Posterior vena cava (tissue), 2 donors: ENCODE measurements at regions not wholly inside any gene's neighbourhood (a gene's known extent, or its start where the extent isn't known, plus 50 kb on each side); places are given as distances from the start of the nearest gene placed in this dataset.

Source experiments
- DNase-seq: peaks from one replicate; pipeline ENCODE4 v3.0.0-alpha.2; 2020; ENCODE audit warnings: low spot score
- intact Hi-C, 2 donors: fragments of 100-400 bp; cut with DNase I; formaldehyde crosslinking; loops; one replicate each; pipeline versions ENCODE4 v1.14.1 to v1.14.2; 2022 to 2023
- donor health status: DM: yes; HTN: yes; CAD: no.
- donor health status: DM: yes; HTN: yes; CAD: no.

DNA sequence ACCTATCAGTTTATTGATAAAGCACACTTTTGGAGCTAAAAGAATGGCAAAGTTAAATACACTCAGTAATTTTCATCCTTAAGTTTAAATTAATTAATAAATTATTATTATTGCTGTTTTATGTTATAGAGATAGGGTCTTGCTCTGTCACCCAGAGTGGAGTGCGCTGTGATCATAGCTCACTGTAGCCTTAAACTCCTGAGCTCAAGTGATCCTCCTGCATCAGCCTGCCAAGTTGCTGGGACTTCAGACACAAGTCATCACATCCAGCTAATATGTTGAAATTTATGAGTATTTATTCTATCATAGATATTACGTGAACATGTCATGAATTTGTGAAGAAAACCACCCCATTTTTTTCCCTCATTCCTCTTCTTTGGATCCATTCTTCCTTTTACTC lies 64.2 kb downstream of the GJA1 start:
- no peak for DNase-seq
- intact Hi-C loops, result no loop called here

DNA sequence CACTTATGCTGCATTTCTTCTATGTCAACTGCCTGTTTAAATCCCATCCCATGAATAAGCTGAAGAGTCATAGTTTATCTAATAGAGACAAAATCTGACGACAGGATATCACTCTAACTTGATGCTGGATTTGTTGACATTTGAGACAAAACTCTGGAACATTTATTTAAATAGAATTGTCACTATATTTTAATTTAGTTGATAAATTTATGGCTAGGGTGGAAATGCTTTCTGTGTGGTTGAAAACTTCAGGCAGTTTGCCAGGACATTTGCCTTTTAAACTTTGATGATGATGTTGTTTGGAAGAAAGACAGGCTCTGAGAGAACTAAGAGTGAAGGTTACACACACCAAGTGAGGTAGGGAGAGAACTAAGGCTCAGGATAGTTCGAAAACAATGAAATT lies 68.1 kb downstream of the GJA1 start:
- intact Hi-C loops, result no loop called here
- no peak for DNase-seq

DNA sequence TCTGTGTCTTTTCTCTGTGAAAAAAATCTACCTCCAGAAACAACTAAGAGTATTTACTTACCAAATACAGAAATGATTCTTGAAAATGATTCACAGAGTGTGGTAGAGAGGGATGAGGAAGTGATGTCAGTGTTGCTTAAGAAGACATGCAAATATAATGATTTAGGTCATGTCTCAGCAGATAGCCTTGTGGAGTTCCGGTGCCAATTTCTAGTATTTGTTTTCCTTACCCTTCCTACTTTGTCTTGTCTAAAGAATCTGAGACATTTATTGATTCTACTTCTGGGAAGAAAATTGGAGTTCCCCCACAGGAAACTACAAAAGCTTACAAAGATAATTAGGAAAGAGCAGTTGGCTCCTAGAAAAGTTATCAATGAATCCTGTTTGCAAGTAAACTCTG lies 68.8 kb downstream of the GJA1 start:
- intact Hi-C loops, result no loop called here

DNA sequence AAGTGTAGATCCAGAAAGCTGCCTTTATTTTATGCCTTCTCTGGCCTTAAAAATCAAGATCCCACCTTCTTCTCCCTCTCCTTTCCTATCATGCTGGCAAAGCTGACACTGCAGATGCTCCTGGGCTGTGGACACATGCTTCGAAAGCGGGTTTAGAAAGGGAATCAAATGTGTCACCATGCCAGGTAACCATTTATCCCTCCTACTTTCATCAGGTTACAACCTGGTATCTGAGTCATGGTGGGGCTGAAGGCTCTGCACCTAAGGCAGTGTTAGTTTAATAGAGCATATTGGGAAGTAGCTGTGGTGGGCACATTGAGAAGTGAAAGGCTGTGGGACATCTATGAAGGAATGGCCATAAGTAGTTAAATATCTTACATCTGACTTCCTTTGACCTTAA lies 69.8 kb downstream of the GJA1 start:
- intact Hi-C loops, result no loop called here
- no peak for DNase-seq

More for the DNA sequence above, 68.8 kb downstream of the GJA1 start:
- no peak for DNase-seq

DNA sequence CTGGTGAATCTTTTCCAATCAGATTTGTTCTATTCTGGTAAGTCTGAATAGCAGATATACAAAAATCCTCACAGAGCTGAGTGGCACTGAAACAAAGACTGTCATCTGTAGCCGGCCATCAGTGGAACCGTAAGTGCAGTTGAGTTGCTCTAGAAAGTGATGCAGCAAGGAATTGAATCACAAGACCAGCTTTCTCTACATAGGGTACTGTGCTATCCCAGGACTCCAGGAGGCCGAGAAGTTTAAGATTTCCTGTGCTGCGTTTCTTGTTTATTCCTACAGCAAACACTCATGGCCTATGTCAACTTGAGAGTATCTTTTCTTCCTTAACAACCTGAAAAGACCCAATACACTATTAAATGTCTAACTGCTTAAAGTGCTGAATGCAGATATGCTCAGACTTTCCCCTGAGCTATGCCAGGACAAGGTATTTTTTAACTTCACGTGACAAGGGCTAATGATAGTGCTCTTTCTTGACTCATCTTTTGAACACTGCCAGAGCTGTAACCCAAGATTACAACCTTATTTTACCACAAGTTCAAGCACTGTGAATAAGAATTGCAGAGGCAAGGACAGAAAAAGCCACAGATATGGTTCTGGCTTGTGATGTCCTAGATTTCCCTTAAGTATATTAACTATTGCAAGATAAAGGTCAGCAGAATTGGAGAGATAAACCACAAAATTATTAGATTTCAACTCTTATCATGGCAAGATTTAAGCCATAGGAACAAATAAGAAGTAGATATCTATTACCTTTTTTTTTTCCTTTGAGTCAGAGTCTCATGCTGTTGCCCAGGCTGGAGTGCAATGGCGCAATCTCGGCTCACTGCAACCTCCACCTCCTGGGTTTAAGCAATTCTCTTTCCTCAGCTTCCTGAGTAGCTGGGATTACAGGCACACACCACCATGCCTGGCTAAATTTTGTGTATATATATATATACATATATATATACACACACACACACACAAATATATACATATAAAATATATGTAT lies 71.6 kb downstream of the GJA1 start:
- no peak for DNase-seq

DNA sequence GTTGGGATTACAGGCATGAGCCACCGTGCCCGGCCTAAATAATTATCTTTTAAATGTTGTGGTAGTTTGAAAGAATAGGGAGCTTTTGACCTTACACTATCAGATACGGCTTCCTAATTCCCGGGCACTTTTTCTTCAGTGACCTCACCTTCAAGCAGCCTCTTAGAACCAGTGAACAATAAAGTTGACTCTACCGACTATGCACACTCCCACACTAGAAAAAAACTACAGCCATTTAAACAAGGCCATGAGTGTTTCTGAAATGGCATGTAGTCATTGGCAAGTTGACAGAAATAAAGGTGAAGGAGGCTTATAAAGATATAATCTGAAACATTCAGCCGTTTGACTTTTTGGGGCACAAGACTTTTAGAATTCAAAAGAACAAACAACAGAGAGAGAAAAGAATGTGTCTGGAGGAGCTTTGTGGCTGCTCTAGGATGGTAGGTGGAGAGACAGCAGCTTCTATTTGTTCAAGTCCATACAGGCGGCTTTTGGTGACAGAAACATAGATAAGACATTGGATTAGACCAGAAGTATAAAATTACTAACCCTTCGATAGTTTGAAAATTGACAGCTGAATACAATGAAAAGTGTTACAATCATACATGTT lies 75.2 kb downstream of the GJA1 start:
- intact Hi-C loops, result no loop called here
- no peak for DNase-seq

More for the DNA sequence above, 71.6 kb downstream of the GJA1 start:
- intact Hi-C loops, result no loop called here

DNA sequence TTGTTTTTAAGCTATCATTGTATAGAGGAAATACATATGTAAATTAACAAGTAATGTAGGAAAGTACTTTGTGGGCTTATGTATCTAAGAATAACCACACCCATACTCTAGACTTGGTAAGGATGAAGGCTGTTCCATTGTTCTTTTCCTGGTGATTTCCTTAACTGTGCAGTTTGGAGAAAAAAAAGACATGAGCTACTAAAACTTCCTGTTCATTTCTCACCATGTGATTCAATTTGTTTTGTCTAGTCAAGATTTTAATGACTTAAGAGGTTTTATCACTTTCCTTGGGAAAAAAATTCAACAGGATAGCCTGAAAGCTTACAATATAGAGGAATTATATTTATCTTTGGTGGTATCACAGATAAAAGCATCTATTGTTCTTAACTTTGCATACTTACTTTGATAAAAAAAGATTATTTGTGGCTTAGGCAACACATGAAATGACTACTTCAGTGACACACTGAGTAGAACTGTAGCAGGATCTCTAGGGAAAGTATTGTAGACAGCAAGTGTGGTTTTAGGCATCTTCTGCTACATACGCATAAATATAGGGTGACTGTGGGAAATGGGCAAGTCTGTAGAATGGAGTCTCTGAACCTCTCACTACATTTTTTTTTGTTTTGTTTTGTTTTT lies 80.3 kb downstream of the GJA1 start:
- intact Hi-C loops, result no loop called here
- DNase-seq, result no peak

DNA sequence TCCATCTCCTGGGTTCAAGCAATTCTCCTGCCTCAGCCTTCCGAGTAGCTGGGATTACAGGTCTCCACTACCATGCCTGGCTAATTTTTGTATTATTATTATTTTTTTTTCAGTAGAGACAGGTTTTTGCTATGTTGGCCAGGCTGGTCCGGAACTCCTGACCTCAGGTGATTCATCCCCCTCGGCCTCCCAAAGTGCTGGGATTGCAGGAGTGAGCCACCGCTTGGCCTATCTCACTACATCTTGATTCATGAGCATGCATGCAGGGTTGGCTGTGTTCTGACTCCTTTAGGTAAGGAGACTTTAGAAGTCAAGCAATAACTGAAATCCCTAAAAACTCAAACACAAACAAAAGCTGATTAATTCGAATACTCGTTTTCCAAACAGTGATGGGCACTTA lies 80.9 kb downstream of the GJA1 start:
- DNase-seq, result no peak
- intact Hi-C loops, result no loop called here

DNA sequence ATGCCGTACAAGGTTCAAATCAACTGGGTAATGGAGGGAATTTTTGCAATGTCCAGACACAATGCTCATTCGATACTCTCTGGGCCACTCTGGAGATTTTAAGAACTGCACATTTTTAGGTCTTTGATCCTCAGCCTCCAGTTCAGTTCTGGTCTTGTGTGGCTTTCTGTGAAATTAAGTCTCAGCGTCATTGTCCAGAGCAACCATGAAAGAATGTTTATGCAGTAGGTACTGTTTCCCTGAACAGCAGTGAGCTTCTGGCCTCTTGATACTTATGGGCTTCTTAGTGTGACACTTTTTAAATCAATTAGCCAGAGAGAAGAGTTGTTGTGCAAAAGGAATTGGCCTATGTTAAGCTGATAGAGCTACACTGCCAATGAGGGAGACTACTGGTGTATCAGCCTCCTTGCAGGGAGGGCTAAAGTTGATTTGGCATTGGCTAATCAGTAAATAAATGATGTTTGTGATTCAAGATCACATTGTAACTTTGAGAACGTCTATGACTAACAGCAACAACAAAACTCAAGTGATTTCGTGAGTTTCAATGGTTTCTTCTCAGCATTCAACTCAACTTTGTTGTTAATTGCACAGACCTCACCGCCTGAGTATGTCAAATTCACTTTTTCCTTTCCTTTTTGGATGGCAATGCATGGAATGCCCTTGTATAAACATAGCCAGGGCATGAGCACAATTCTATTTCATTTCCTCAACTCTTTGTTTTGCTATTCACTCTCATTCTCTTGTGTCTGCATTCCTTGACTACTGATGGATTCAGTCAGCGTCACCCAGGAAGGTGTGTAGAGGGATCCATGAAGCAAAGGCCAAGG lies 85.1 kb downstream of the GJA1 start:
- DNase-seq, result no peak
- intact Hi-C loops, result loop anchor here in 1 of 2 donors (2.0 kb wide), 1 partner anchor 52 kb away; no protein-coding TSS in a partner anchor

DNA sequence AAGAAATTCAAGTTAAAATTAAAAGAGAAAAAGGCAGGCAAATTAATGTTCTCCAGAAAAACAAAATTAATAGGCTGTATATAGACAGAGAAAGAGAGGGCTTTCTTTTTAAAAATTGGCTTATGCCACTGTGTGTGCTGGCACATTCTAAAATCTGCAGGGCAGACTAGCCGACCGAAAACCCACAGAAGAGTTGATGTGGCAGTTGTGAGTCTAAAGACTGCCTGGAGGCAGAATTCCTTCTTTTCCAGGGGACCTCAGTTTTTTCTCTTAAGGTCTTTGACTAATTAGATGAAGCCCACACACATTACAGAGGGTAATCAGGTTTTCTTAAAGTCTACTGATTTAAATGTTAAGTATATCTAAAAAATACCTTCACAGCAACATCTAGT lies 85.7 kb downstream of the GJA1 start:
- no peak for DNase-seq
- intact Hi-C loops, result loop anchor here in 1 of 2 donors (2.0 kb wide), 1 partner anchor 52 kb away; no protein-coding TSS in a partner anchor

DNA sequence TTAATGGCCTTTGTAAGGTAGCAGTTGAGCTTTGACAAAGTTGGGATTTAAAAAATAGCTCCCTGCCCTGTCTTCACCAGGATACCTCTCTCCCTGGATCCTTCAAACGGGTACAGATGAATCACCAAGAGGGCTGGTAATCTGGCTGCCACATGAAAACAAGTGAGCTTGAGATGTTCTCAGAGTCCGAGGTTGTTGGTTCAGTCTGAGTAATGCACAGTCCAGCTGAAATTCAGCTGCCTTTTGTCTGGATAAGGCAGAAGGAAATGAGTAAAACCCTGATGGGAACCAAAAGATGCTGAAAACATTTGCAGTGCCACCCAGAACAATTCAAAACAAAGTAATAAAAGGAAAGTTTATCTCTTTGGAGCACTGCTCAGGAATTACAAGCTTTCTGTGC lies 86.8 kb downstream of the GJA1 start:
- intact Hi-C loops, result no loop called here
- DNase-seq, result no peak

DNA sequence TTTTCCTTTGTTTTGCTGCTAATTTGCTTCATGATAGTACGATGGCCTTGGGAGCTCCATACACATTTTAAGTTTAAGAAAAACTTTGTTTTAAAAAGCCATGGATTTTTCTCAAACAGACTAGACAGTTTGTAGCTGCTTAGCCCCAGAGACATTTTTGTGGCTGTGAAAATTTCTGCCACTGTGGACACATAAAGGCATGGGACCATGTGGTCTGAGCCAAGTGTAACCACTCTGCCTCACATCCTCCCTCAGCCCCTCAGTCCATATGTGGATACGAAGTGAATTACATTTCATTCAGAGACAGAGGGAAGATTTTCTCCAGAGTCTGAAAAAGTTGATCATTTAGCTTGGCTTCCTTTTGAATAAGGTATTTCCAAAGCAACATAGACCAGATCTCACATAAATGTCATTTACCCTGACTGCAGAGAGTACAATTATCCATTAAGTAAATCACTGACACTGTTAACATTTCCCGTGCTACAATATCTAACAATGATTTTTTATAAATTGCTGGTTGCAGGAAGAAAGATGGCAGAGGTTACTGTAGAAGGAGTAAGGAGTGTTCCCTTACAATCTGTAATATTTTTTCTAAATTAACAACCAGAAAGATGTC lies 87.4 kb downstream of the GJA1 start:
- no peak for DNase-seq
- intact Hi-C loops, result no loop called here

DNA sequence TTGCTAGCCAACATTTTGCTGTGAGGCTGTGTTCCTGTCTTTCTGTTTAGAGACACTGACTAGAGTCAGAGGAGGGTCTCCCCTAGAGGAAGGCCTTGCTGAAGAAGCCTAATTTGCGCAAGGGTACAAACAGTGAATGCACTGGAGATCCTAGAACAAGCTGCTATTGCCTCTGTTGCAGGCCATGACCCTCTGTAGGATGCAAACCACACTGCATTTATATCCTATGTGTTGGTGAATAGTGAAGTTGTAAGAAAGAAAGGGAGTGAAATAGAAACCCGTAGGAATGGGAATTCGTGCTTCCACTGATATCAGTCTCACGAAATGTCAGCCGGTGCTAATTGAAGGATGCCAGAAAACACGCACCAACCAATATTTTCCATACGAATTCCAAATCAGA lies 88.2 kb downstream of the GJA1 start:
- intact Hi-C loops, result no loop called here
- DNase-seq, result no peak

DNA sequence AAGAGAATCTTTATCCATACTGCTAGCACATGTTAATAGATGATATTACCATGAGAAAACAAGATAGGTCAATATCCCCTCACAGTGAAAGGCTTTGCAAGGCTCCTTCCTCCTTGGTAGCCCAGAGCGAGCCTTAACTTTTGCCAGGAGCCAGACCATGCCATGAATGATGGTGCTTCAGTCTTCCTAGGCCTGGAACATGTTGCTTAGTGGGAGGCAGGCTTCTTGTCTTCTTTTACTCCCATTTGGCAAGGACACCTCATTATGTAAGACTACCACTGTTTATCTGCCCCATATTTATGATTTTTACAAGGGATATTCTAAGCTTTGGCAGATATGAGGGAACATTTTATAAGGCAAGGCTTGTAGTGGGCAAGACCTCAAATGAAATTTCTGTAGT lies 90.8 kb downstream of the GJA1 start:
- DNase-seq, result no peak
- intact Hi-C loops, result no loop called here

DNA sequence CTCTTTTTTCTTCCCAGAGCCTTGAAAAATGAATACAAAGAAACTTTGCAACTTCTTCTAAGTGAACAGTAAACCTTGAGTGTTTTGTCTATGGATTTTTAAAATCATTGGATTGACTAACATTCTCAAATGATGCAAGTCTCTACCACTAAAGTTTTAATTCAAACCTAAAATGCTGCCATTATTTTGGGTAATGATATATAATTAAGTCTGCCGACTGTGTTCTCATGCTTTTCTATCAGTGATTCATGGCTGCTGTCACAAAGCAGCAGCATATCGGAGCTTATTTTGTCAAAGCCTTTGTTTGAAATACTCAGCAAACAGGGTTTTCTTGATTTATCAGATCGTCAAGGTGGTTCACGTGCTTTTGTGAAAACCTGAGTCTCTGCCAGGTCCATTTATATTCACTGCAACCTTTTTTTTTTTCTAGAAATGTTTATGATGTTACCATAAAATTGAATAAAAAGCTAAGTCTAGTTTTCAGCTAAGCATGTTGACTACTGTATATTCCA lies 96.3 kb downstream of the GJA1 start:
- DNase-seq, result no peak
- intact Hi-C loops, result no loop called here

DNA sequence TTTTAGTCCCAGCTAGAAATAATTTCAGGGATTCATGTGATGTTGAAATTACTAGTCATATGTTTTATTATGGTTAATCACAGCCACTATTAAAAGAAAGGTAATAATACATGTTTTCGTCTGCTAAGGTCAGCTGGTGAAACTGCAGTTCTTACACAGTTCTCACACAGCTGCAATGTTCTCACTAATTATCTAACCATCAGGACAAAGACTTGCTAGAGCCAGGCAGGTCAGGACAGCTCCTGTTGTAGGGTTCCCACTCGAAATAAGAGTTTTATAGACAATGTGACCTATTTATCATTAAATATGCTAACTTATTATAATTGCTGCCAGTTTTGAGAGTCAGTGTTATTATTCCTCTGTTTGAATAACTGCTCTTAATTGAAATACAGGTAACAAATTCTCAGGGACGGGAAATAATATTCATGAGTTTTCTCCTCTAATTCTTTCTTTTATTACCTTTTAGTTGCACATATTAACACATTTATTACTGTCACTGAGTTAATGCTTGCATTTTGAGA lies 97.9 kb downstream of the GJA1 start:
- intact Hi-C loops, result no loop called here
- DNase-seq, result no peak

DNA sequence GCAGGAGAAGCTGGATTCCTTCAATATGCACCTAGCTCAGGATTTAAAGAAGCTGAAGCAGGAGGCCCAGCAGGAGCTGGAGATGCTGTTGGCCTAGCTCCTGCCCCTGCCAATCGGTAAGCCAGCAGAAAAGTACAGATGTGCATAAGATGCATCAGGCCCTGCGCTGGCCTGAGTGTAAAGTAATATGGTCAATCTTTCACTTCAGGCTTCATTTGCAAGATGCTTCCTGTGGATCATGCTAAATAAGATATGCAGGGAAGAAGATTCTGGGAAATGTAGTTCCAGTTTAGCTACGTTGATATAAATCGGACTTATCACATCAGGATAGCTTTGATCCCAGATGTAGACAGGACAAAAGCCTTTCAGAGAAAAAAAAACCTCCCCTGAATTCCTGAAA lies 100.3 kb downstream of the GJA1 start:
- intact Hi-C loops, result no loop called here

DNA sequence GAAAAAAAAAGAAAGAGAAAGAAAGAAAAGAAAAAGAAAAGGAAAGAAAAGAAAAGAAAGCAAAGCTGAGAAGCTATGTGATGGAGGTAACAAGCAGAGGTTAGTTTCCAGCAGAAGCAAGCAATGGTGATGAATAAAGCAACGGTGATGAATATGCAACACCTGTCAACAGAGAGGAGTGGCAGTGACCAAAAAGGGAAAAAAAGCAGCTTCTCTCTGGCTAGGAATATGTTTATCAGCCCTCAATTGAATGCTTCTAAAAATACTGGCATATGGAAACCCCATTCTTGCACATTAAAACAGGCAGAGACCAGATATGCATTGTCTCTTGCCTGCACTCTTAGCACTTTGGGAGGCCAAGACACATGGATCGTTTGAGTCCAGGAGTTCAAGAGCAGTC lies 100.9 kb downstream of the GJA1 start:
- DNase-seq, result no peak
- intact Hi-C loops, result no loop called here

More for the DNA sequence above, 100.3 kb downstream of the GJA1 start:
- no peak for DNase-seq

DNA sequence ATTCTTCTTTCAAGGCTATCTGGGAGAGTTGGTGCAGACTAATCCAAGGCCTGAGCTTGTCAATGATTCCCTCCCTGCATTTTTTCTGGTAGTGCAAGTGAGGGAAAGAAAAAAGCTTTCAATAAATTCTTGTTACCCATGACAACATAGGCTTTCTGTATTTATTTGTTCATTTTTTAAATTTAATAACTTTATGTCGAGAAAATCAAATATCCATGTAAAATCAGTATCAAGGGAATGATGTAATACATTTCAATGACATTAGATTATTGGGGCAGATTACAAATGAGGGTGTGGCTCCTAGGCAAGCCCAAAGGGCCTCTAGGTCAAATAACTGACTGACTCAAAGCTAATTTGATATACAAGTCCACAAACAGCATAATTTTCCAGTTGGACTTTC lies 104.0 kb downstream of the GJA1 start:
- intact Hi-C loops, result no loop called here
- no peak for DNase-seq
